ENCODE measurements at regions not wholly inside any gene's neighbourhood (a gene's known extent, or its start where the extent isn't known, plus 50 kb on each side); places are given as distances from the start of the nearest gene placed in this dataset.

GRCh38 chr4:57448452-57448851, 338.3 kb upstream of the IGFBP7 start (continued):
- no peak for TF ChIP-seq REST (IDR thresholded peaks at IDR 0.05; ENCODE audit: low read depth, low read length)

- ChIA-PET CTCF (no interaction called here), POLR2A (no interaction called here)
- Histone ChIP-seq H3K27me3 (ENCODE audit: insufficient read depth) (no peaks in the 10 kb centered on the region), H3K9ac (no peak overlapping the region), H3F3A (replicated peaks; ENCODE audit: insufficient read depth) (no peaks in the 10 kb centered on the region), H3K27ac (ENCODE audit: low read depth in 2 of 2, low read length in 1 of 2) (no peak overlapping the region), H3K4me2 (no peak overlapping the region), H2AFZ (ENCODE audit: low read depth) (no peak overlapping the region), H3K4me1 (ENCODE audit: control insufficient read depth in 1 of 2, insufficient read depth in 2 of 2, low read depth in 1 of 2, low read length in 1 of 2) (no peaks in the 10 kb centered on the region), H4K20me1 (ENCODE audit: insufficient read depth) (no peaks in the 10 kb centered on the region), H3K36me3 (replicated peaks in 1 of 2; ENCODE audit: control insufficient read depth in 1 of 2, insufficient read depth in 2 of 2, low read length in 1 of 2) (no peaks in the 10 kb centered on the region), H3K9me2 (no peaks in the 10 kb centered on the region), H3K9me3 (no peaks in the 10 kb centered on the region), H3K79me2 (ENCODE audit: insufficient read depth) (no peaks in the 10 kb centered on the region), H3K4me3 (ENCODE audit: low read depth in 2 of 2, low read length in 1 of 2) (no peak overlapping the region)
- DNase-seq = no peak
- 45% methylated on average over 3 of the region's 3 CpGs for WGBS (ENCODE audit: low lambda C conversion rate)
- TF ChIP-seq CTCF (IDR thresholded peaks at IDR 0.05) (no peak), TEAD4 (IDR thresholded peaks at IDR 0.05; ENCODE audit: borderline replicate concordance, insufficient read depth) (no peak), POLR2AphosphoS5 (IDR thresholded peaks at IDR 0.05; ENCODE audit: low read depth, low read length) (no peak), RAD21 (IDR thresholded peaks at IDR 0.05; ENCODE audit: low read length) (no peak), NRF1 (IDR thresholded peaks at IDR 0.05; ENCODE audit: low read depth, low read length) (no peak), EZH2phosphoT487 (IDR thresholded peaks at IDR 0.05; ENCODE audit: borderline replicate concordance, low read depth) (no peak), ZBTB33 (IDR thresholded peaks at IDR 0.05; ENCODE audit: borderline replicate concordance, low read depth) (no peak), USF2 (IDR thresholded peaks at IDR 0.05; ENCODE audit: borderline replicate concordance, low read depth, low read length) (no peak), EP300 (IDR thresholded peaks at IDR 0.05; ENCODE audit: borderline replicate concordance in 1 of 2, low read depth in 1 of 2, low read length in 1 of 2) (no peak), MEF2A (IDR thresholded peaks at IDR 0.05; ENCODE audit: borderline replicate concordance, low read depth) (no peak), TAF1 (IDR thresholded peaks at IDR 0.05; ENCODE audit: borderline replicate concordance, low read depth, low read length) (no peak), CHD2 (IDR thresholded peaks at IDR 0.05; ENCODE audit: low read length, partially characterized antibody) (no peak), REST (IDR thresholded peaks at IDR 0.05; ENCODE audit: low read depth, low read length) (no peak), IRF3 (IDR thresholded peaks at IDR 0.05; ENCODE audit: low read depth, low read length) (no peak), FOSL2 (IDR thresholded peaks at IDR 0.05; ENCODE audit: borderline replicate concordance, low read depth) (no peak), TCF12 (IDR thresholded peaks at IDR 0.05) (no peak)
These were observed 336.1 kb upstream of the IGFBP7 start for GRCh38 chr4:57446266-57446665.

Measured in SK-N-SH (cell line).